H1 (cell line): ENCODE measurements at regions not wholly inside any gene's neighbourhood (a gene's known extent, or its start where the extent isn't known, plus 50 kb on each side); places are given as distances from the start of the nearest gene placed in this dataset.

ENCODE experiments used
- ASH2L ChIP-seq: fragments of 200-600, 300-600 bp; sonication (generic); IDR thresholded peaks from one replicate; pipeline ENCODE4 v1.7.1; 2017; ENCODE audit warnings: low read length
- ATF2 ChIP-seq: IDR thresholded peaks from 2 replicates; pipeline ENCODE4 v1.6.1; 2012; ENCODE audit warnings: low read length, inconsistent platforms
- ATF3 ChIP-seq: IDR thresholded peaks from 2 replicates; pipeline ENCODE4 v1.6.1; 2011; ENCODE audit warnings: low read depth, mild to moderate bottlenecking, low read length; ENCODE audit not compliant: insufficient read depth
- CBX5 ChIP-seq: fragments of 300-800, 300-1000 bp; sonication (generic); IDR thresholded peaks from 2 replicates; pipeline ENCODE4 v1.7.1; 2016; ENCODE audit warnings: antibody characterized with exemption, low read length, low read depth
- CHD2 ChIP-seq: IDR thresholded peaks from 2 replicates; pipeline ENCODE4 v1.6.1; 2012; ENCODE audit warnings: low read length, improper control_type of control experiment
- CTCF ChIP-seq, 3 experiments: IDR thresholded peaks; 1 replicate in 2 of 3; 2 replicates in 1 of 3; pipeline versions ENCODE4 v1.5.1 to v1.6.1; 2011; ENCODE audit warnings: low read length in 3 of 3, mild to moderate bottlenecking in 3 of 3, inconsistent platforms in 2 of 3, low read depth in 1 of 3, moderate library complexity in 1 of 3; ENCODE audit not compliant: insufficient read depth in 1 of 3; ENCODE audit errors: control extremely low read depth in 1 of 3
- EGR1 ChIP-seq: IDR thresholded peaks from 2 replicates; pipeline ENCODE4 v1.6.1; 2011; ENCODE audit warnings: low read depth, low read length, borderline replicate concordance
- EP300 ChIP-seq, 2 experiments: IDR thresholded peaks; 1 replicate in 1 of 2; 2 replicates in 1 of 2; pipeline ENCODE4 v1.6.1; 2011 to 2012; ENCODE audit warnings: low read depth in 2 of 2, low read length in 2 of 2, mild to moderate bottlenecking in 2 of 2, borderline replicate concordance in 1 of 2, inconsistent platforms in 1 of 2, moderate library complexity in 1 of 2
- GABPA ChIP-seq: IDR thresholded peaks from 2 replicates; pipeline ENCODE4 v1.6.1; 2011; ENCODE audit warnings: mild to moderate bottlenecking, low read length, moderate library complexity, borderline replicate concordance; ENCODE audit not compliant: insufficient read depth
- HDAC2 ChIP-seq, 2 experiments: fragments of 300-600 bp in 1 of 2; sonication (generic) in 1 of 2; IDR thresholded peaks; 2 replicates each; pipeline ENCODE4 v1.6.1; 2011 to 2012; ENCODE audit warnings: low read depth in 2 of 2, low read length in 2 of 2, mild to moderate bottlenecking in 2 of 2, moderate library complexity in 2 of 2, borderline replicate concordance in 1 of 2, inconsistent platforms in 1 of 2
- JUN ChIP-seq: IDR thresholded peaks from 2 replicates; pipeline ENCODE4 v1.6.1; 2011; ENCODE audit warnings: low read depth, mild to moderate bottlenecking, improper control_type of control experiment, low read length
- POLR2A ChIP-seq, 2 experiments: IDR thresholded peaks; 1 replicate in 1 of 2; 2 replicates in 1 of 2; pipeline ENCODE4 v1.6.1; 2011; ENCODE audit warnings: low read depth in 2 of 2, low read length in 2 of 2, mild to moderate bottlenecking in 2 of 2; ENCODE audit errors: control extremely low read depth in 1 of 2
- POLR2AphosphoS5 ChIP-seq: IDR thresholded peaks from 2 replicates; pipeline ENCODE4 v1.6.1; 2011; ENCODE audit warnings: low read depth, low read length
- RFX5 ChIP-seq: IDR thresholded peaks from 2 replicates; pipeline ENCODE4 v1.6.1; 2011; ENCODE audit warnings: low read depth, low read length, improper control_type of control experiment, borderline replicate concordance

GRCh38 chr7:84565345-84566074 lies 370.9 kb upstream of the SEMA3A start:
- no peak for TF ChIP-seq ATF3
- TF ChIP-seq POLR2A (IDR thresholded peaks at IDR 0.05; ENCODE audit: control extremely low read depth in 1 of 2, low read depth in 2 of 2, low read length in 2 of 2) = no peak
- no peak for TF ChIP-seq RFX5
- TF ChIP-seq CTCF (IDR thresholded peaks at IDR 0.05; ENCODE audit: control extremely low read depth in 1 of 3, insufficient read depth in 1 of 3, low read depth in 1 of 3, low read length in 3 of 3) = no peak
- no peak for TF ChIP-seq EP300 (IDR thresholded peaks at IDR 0.05; ENCODE audit: borderline replicate concordance in 1 of 2, low read depth in 2 of 2, low read length in 2 of 2)
- no peak for TF ChIP-seq POLR2AphosphoS5
- TF ChIP-seq ATF2 = no peak
- TF ChIP-seq EGR1 = no peak
- no peak for TF ChIP-seq GABPA
- TF ChIP-seq CHD2 = no peak
- TF ChIP-seq HDAC2 (IDR thresholded peaks at IDR 0.05; ENCODE audit: borderline replicate concordance in 1 of 2, low read depth in 2 of 2, low read length in 2 of 2) = no peak
- TF ChIP-seq CBX5 = no peak
- TF ChIP-seq JUN = no peak
- no peak for TF ChIP-seq ASH2L
